ENCODE measurements at regions not wholly inside any gene's neighbourhood (a gene's known extent, or its start where the extent isn't known, plus 50 kb on each side); places are given as distances from the start of the nearest gene placed in this dataset.

- TF ChIP-seq POLR2A (IDR thresholded peaks at IDR 0.05) = no peak
- TF ChIP-seq POLR2AphosphoS5 (IDR thresholded peaks at IDR 0.05) = no peak
- TF ChIP-seq, protein P1, sequence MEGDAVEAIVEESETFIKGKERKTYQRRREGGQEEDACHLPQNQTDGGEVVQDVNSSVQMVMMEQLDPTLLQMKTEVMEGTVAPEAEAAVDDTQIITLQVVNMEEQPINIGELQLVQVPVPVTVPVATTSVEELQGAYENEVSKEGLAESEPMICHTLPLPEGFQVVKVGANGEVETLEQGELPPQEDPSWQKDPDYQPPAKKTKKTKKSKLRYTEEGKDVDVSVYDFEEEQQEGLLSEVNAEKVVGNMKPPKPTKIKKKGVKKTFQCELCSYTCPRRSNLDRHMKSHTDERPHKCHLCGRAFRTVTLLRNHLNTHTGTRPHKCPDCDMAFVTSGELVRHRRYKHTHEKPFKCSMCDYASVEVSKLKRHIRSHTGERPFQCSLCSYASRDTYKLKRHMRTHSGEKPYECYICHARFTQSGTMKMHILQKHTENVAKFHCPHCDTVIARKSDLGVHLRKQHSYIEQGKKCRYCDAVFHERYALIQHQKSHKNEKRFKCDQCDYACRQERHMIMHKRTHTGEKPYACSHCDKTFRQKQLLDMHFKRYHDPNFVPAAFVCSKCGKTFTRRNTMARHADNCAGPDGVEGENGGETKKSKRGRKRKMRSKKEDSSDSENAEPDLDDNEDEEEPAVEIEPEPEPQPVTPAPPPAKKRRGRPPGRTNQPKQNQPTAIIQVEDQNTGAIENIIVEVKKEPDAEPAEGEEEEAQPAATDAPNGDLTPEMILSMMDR (IDR thresholded peaks at IDR 0.05) = no peak
Observed at GRCh38 chr2:143916781-143917180, 603.1 kb downstream of the ZEB2 start.

Measured in upper lobe of left lung (tissue), 4 donors.